HG03378 (cell line): ENCODE measurements at regions not wholly inside any gene's neighbourhood (a gene's known extent, or its start where the extent isn't known, plus 50 kb on each side); places are given as distances from the start of the nearest gene placed in this dataset.
A peak's percentile ranks its signal among the peaks of the same experiment; 100 is the strongest.
"Not testable (repeated sequence)": the region's sequence is repeated elsewhere in the genome, so short reads cannot be mapped to it uniquely, and the experiment has no call there.

Experiments used
- ATAC-seq: cut with Tn5 transposase; IDR thresholded peaks from one replicate; pipeline ENCODE4 v1.9.1; 2021; ENCODE audit warnings: mild to moderate bottlenecking, moderate library complexity; ENCODE audit not compliant: unreplicated experiment

GRCh38 chrX:39484159-39485068 is 613.3 kb downstream of the BCOR start:
- no peak for ATAC-seq

- ATAC-seq, result no peak
Measured at GRCh38 chrX:39487166-39487968, 610.4 kb downstream of the BCOR start.

- no peak for ATAC-seq
Measured at GRCh38 chrX:39487969-39488330, 609.8 kb downstream of the BCOR start.

- peak; percentile 52 for ATAC-seq
Measured at GRCh38 chrX:39491548-39492297, 606.0 kb downstream of the BCOR start.

GRCh38 chrX:39492497-39493162 is 605.1 kb downstream of the BCOR start:
- no peak for ATAC-seq

- no peak for ATAC-seq
Measured at GRCh38 chrX:39493168-39493567, 604.6 kb downstream of the BCOR start.

- ATAC-seq, result not testable (repeated sequence)
Measured at GRCh38 chrX:39497117-39497516, 600.6 kb downstream of the BCOR start.

GRCh38 chrX:39497702-39498265 is 600.0 kb downstream of the BCOR start:
- no peak for ATAC-seq

GRCh38 chrX:39499996-39500395 is 597.8 kb downstream of the BCOR start:
- no peak for ATAC-seq

GRCh38 chrX:39501822-39502221 is 595.9 kb downstream of the BCOR start:
- no peak for ATAC-seq

- no peak for ATAC-seq
Measured at GRCh38 chrX:39502486-39502885, 595.3 kb downstream of the BCOR start.

- no peak for ATAC-seq
Measured at GRCh38 chrX:39504227-39504626, 593.5 kb downstream of the BCOR start.

GRCh38 chrX:39504850-39505259 is 592.9 kb downstream of the BCOR start:
- no peak for ATAC-seq

GRCh38 chrX:39506131-39506530 is 591.6 kb downstream of the BCOR start:
- ATAC-seq, result no peak

- ATAC-seq, result no peak
Measured at GRCh38 chrX:39507034-39507433, 590.7 kb downstream of the BCOR start.

- ATAC-seq, result no peak
Measured at GRCh38 chrX:39507617-39508299, 590.0 kb downstream of the BCOR start.

- no peak for ATAC-seq
Measured at GRCh38 chrX:39508300-39508692, 589.5 kb downstream of the BCOR start.

- ATAC-seq, result no peak
Measured at GRCh38 chrX:39509157-39509556, 588.6 kb downstream of the BCOR start.

- ATAC-seq, result no peak
Measured at GRCh38 chrX:39513836-39514235, 583.9 kb downstream of the BCOR start.

- ATAC-seq, result no peak
Measured at GRCh38 chrX:39514801-39515200, 583.0 kb downstream of the BCOR start.
